GM03348 (cell line): ENCODE measurements at regions not wholly inside any gene's neighbourhood (a gene's known extent, or its start where the extent isn't known, plus 50 kb on each side); places are given as distances from the start of the nearest gene placed in this dataset.

ENCODE experiments used
- DNase-seq: peaks from one replicate; pipeline ENCODE4 v3.0.0; 2012; ENCODE audit warnings: low spot score

DNA sequence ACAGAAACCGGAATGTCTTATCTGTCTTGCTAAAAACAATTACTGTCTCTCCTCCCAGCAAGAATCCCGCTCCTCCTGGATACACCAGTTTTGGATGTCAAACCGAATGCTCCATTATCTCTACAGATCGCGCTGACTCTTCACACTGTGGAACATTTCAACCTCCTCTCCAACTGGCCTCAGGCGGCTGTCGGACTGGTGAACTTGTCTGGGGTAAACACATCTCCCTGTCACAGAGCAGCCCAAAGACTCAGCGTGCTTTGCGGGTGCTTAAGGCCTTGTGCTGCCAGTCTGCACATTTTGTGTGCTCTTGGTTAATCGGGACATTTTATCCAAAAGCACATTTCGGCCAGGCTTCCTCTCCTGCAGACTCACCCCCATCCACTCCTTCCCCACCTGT, 173.1 kb downstream of the ICOS start:
- peak; percentile 11 for DNase-seq

DNA sequence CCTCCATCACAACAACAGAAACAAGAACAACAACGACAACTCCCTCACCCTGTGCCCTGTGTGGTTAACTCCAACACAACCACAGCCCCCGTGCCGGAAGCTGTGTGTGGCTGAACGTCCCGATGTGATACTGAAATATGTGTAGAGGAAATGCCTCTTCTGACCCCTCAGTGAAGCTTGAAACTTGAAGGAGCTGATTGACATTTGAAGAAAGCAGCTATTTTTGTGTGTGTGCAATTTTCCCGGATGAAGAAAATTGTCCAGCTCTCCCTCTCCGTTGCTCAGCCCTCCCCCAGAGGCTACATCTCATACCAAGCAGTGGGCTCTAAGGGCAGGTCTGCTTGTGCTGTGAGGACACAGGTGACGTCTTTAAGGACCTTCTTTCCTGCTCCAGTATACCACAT, 173.8 kb downstream of the ICOS start:
- peak; percentile 10 for DNase-seq

DNA sequence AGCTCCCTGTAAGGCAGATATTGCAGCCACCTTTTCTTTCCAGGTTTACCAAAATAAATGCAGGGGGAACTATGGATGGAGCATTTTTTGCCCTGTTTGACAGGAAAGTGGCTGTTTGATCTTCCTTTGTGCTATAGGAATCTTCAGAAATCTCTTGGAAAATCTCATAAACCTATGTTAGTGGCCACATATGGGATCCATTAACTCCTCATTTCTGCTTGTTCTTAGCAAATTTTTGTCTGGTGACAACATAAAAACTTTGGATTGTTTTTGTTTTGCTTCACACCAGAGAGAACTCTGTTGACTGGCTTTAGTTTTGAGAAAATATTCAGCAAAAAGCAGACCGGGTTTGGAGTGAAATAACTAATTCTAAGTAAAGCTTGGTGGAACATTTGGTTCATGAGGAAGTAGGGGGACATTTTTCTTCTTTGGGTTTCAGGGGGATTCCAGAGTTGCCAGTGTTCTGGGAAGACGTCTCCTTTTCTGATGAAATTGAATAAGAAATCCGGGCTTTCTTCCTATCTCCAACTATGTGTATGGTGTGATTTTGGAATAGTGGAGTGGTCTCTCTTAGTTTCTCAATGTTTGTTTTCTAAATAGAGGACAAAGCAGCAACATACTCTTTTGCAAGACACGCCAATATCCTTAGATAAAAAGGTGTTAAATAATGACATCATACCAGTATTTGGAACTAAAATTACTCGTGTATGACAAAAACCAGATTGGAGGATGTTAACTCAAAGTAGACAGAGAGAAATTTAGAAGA, 174.4 kb downstream of the ICOS start:
- DNase-seq: peak; percentile 54

DNA sequence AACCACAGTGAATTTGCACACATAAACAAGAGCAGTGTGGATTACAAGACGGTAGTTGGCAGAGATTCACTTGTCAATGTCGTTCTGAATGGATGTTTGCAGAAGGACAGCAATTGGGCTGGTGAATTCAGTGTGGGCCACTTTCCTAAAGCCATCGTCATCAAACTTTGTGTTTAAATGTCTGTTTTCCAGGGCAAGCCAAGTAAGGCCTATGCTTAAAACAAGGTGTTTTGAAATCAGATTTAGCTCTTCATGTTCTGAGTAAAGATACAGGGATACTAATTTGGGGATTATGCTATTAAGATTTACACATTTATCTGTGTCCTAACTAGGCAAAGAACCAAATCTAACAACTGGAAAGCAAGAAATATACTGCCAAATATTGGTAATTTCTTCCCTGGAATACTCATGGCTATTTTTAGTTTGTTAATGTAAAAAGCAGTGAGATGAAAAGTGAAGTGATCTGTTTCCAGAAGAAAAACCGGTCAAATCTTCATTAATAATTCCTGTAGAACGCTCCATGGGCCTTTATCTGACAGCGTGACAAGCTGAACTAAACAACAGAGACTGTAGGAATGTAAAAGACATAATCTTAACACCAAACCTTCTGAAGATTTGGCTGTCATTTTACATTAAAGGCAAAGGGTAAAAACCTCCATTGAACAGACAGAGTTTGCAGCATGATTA, 175.7 kb downstream of the ICOS start:
- no peak for DNase-seq

DNA sequence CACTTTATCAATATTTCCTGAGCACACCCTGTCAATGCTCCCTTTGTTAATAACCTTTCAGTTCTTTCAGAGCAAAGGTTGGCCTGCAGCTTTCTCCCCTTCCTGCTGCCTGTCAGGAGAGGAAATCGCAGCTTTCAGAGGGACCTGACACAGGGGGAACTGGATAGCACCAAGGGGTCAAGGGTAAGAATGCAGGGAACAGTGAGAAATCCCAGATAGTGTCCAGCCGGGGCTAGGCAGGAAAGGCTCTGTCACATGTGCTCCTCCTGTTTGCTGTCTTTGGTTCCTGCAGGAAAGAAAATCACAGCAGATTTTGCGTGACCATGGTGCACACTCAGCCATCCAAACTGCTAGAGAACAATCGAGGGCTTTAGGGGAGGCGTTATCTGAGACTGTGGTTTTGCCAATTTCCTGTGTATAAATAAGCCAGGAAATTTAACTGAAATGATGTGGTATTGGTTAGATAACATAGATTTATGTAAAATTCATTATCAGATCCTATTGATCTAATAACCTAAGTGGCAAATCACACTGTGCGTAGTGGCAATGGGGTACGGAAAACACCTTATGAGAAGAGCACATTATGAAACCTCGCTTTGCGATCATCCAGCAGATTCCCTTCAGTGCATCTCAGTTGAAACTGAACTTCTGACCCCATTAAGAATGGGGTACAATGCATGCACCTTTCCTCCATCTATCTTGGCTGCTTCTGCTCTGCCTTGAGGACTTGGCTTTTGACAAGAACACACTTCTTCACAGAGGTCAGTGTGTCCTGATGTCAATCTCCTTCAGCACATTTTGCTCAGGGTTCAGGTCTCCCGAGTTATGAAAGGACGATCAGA, 178.0 kb downstream of the ICOS start:
- no peak for DNase-seq

DNA sequence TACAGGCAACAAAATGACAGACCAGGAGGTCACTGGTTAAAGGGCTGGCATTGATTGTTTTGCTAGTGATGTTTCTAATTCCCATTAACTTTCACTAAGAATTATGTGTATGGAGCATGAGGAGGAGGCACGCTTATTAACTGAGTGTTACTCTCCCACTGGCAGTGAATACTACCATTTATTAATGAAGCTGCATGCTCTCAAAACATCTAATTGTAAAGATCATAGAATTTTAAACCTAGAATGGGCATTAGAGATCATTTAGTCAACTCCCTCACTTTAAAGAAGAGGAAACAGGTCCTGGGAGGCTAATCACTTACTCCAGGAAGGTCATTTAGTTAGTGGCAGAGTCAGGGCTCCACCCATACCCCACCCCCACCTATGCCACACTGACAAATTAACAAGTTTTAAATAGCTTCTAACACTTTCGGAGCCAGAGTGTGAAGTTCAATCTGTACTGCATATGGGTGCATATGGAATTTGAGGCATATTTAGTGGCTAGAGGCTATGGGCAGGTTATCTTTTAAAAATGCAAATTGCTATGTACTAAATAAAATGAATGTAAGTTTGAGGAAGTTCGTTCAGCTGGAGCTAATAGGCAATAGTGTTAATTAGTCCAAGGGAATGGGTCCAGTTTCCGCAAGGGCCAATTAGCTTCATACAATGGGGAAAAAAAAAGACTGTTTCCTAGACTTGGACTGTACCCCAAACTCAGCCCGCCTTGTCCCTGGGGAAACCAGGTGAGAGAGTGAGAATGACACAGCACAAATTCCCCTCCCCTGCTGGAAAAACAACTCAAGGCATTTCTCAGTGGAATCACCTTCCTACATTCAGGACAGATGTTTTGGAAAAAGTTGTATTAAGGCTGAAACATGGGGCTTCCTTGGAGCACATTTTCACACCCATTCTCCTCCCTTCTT, 178.8 kb downstream of the ICOS start:
- no peak for DNase-seq

DNA sequence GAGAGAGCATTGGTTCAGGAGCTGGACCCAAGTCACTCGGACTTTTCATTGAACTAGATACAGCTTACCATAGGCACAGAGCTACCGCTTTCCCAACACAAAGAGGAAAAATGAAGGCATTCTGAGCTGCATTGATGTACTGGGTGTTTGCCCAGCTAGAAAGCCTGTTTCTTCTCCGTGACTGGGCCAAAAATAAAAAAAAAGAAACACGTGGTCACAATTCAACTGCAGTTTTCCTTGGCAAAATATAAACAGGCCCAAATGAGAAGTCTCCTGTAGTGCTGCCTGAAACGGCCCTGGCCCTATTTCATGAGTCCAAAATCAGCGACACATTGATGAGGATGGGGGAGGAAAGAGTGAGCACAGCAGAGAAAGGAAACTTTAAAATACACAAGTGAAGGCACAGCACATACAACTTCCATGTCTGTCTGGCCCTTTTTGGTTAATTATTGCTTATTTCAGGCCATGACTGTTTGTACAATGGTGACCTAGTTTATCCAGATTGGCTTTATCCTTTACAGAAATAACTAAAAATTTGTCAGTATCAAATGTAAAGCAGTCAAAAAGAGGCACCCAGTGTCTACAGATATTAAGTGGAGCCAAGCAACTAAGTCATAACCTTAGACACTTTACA, 179.7 kb downstream of the ICOS start:
- DNase-seq: no peak

DNA sequence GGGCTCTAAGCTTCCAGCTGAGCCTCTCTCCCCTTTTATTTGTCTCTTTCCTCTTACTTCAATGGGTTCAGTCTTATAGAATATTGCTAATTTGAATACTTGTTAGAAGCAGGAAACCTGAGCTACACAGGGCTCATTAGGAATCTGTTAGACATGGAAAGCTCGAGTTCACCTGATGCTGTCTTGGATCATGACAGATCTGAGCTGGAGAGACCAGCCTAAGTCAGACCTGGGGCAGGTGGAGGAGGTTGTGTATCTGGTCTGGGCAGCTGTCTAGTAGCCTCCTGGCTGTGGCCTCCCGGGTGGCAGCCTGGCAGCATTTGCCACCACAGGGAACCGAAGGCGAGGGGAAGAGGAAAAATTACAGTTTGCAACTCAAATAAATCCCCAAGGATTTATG, 185.9 kb downstream of the ICOS start:
- DNase-seq: no peak

DNA sequence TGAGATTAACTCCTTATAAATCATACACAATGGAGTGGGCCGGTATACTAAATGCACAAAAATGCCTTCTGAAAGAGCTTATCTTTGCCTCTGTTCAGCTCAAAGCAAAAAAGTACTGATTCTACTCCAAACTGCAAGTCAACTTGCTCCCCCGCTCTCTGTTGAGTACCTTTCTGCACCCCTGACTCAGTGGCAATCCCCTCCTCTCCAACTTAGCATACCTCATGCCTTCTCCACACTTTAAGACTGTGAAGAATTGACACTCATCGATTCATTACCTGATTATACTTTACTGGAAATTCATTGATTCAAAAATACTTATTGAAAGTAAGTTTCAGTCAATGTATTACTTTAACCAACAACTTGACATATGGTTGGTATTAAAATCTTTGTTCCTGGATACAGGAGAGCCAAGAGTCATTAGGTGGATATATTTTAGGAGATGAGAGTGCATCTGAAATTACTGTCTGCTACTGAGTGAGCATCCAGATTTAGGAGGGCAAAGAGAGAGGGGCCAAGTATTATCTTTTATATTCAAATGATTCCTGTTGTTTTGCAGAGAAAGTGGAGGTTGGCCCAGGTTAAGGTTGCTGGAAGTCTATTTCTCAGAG, 187.7 kb downstream of the ICOS start:
- DNase-seq: no peak

DNA sequence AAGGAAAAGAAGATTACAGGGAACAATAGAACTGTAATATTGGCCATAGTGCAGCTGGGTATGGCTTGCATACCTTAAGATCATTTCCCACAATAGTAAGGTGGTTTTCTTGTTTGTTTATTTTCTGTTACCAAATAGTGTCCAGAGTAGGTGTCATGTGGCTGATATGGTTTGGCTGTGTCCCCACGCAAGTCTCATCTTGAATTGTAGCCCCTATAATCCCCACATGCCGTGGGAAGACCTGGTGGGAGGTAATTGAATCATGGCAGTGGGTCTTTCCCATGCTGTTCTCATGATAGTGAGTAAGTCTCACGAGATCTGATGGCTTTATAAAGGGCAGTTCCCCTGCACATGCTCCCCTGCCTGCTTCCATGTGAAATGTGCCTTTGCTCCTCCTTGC, 190.1 kb downstream of the ICOS start:
- DNase-seq: no peak

DNA sequence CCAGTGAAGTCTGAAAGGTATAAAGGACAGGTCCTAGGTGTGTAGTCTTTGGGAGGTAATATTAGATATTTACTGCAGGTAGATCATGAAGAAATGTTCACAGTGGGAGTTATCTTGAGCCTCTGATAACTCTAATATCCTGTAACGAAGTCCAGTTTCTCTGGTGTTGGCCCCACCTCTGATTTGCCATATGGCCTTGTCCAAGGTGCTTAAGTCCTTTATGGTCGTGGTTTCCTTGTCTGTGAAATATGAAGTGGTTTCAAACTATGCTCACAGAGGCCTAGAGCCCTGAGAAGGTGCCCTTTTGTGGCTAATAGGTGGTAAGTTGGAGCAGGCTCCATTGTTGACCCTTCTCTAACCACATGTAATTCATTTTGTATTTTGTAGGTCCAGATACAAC, 190.7 kb downstream of the ICOS start:
- DNase-seq: no peak

DNA sequence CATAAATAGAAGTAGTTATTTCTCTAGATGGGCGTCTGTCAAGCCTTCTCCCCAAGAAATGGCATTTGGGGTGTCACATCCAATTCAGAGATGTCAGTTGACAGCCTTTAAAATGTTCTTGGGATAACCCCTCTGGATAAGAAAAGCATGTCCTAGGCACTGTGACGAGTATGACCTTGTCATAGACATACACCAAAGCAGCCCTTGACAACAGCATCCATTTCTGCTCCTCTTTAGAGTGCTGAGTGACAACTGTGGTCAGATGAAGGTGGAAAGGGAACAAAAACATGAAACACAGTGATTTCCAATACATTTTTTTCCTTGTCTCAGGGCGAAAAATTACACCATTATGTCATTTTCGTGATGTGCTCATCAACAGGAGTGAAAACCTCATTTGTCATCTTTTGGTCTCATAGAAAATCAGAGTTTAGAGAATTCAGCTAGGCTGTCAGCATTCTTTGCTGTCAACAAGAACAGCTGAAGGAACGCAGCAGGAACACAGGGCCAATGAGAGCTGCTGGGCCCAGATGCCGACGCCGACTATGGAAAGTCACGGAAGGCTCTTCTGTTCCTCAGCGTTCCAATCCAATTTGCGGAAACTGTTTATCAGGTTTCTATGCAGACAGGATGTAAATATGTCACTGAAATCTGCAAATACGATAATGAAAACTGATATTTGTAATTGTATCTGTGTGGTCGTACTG, 193.2 kb downstream of the ICOS start:
- no peak for DNase-seq

DNA sequence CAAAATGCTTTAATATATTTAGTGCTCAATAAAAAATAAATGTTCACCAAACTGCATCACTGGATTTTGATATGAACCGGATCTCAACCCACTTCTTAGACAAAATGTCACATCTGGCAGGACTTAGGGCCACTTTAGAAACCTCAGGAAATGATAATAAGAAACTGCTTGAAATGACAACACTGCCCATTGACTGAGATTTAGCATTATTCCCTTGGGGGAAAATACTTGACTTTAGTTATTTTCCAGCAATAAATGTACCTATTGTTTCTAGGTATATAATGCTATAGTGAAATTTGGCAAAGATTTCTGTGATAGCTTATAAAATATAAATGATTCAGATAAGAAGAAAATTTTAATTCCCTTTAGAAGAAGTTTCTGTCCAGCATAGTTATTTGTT, 195.1 kb downstream of the ICOS start:
- DNase-seq: no peak

DNA sequence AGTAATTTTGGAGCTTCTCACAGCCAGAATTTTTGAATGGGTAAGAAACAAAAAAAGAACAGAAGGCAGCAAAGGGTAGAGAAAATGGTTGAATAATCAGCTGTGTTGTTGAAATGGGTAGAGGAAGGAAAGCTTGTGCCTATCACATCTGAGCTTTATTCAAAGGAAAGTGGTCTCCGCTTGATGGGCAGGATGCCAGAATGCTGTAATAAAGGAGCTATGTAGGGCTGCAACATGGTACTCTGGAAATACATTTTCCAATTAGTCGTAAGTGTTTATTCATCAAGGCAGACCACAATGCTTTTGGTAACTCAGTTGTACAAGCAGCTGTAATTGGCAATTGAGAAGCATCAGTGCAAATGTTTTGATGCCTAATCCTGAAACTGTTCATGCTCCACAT, 196.9 kb downstream of the ICOS start:
- no peak for DNase-seq

DNA sequence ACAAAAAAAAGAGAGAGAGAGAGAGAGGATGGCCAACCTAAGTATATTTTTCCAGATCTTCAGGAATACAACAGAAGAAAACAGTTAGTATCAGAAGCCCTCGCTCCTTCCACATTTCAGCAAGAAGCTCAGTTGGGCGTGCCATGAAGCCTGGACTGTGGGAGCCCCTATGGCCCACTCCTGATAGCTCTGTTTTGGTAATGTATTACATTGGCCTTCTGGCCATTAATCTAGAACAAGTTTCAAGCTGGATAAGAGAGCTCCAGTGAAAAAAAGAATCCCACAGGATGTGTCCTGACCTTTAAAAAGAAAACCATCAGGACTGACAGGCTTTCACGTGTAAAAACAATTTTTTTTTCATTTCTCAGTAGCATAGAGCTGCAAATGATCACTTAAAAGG, 197.9 kb downstream of the ICOS start:
- DNase-seq: no peak

DNA sequence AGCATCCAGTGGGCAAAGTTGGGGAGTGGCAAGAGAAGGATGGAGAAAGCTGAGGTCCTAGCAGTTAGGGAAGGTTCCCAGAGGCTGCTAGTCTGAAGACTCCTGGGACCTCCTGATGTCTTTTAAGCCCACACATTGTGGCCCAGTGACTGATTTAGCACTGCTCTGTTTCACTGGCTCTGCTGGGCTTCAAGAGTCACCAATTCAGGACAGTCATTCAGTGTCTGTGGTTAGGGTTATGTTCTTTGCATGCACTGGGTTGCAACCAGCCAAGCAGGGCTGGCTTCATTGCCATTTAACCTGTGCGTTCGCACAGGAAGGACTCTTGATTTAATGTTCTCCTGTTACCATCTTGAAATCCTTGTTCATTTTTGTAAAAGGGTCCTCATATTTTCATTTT, 199.2 kb downstream of the ICOS start:
- no peak for DNase-seq

DNA sequence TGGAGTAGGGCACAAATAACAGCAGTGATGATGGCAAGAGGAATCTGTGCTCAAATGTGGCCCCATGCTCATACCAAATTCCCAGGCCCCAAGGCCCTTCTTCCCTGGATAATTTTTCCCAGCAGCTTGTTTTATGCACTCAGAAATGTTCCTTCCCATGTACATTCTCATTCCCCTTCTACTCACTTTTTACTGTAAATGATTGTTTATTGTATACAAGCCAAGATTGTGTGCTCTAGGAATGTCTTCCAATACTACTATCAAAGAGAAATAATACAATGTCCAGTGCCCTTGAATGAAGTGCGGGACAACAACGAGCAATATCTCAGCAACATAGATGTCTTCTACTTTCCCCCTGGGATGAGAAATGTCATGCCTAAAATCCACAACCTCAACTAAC, 201.6 kb downstream of the ICOS start:
- no peak for DNase-seq

DNA sequence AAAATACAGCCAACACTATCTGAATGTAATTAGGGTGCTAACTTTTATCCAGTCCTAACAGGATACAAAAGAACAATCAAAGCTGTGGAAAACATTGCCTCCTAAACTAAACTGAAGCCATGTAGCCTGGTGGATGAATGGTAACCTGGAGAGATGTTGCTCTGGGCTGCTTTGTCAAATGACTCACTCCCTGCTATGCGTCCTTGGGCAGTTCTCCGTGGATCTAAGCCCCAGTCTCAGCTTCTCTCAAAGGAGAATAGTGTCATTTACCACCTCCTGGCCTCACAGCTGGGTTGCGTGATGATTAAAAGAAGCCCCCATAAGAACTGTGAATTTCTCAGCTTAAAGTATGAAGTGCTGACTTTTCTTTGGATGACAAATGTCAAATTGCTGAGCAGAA, 203.7 kb downstream of the ICOS start:
- no peak for DNase-seq

DNA sequence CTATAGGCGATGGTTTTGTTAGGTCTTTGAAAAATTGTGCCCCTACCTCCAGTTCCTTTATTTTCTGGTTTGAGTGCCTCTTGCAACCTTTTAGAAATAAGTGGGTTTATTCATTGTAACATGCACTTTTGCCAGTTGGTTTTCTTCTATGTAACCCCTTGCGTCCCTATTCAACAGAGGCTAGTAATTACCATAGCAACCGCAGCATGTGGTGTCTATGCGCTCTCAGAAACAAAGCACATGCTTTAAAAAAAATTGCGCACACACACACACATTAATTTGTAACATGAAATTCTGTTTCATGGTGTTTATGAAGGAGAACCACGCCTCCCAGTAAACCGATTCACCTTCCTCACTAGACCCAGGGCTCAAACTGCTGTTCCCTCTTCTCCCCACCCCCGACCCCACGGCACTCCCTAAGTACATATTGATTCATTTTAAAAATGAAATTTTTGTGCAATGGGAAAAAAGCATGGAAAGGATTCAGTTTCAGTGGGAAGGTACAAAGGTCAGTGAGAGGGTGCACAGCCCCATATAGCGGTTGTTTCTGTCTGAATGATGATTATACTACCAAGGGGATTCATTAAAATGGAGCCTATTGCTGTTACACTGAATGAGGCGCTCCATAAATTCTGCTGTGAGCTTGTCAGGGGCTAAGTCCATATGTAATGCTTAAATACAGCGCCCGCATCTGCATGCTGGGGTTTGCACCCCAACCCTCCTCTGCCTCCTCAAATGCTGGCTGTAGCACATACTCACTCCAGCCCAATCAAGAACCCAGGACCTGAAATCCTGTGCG, 206.9 kb downstream of the ICOS start:
- no peak for DNase-seq

DNA sequence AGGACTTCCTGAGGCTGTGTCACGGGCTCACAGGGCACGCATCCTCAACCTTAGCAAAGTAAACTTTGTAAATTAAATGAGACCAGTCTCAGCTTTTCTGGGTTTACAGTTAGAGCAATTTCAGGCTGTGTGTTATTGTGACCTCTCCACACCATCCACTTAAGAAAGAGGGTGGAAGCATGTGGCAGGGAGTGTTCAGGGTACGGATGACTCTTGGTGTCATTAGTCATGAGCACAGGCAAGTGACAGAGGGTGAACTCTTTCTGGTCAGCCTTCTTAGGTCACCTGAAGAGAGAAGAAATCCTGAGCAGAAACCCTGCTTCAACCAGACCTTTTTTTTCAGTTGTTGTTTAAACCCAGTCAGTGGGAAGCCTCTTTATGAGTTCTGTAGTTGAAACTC, 207.9 kb downstream of the ICOS start:
- no peak for DNase-seq
